Progenitor cell of endocrine pancreas (in vitro differentiated cells): ENCODE measurements at regions not wholly inside any gene's neighbourhood (a gene's known extent, or its start where the extent isn't known, plus 50 kb on each side); places are given as distances from the start of the nearest gene placed in this dataset.

Experiments used
- DNase-seq: peaks from one replicate; pipeline ENCODE4 v3.0.0; 2021; ENCODE audit warnings: low spot score; ENCODE audit not compliant: unreplicated experiment
- H3K27ac Mint-ChIP-seq: 2 replicates; pipeline ENCODE4 v1.8.0; 2021; ENCODE audit warnings: mild to moderate bottlenecking, moderate library complexity, mixed read lengths
- H3K27me3 Mint-ChIP-seq: 2 replicates; pipeline ENCODE4 v1.8.0; 2021; ENCODE audit warnings: mixed read lengths
- H3K36me3 Mint-ChIP-seq: 2 replicates; pipeline ENCODE4 v1.8.0; 2022; ENCODE audit warnings: mixed read lengths; ENCODE audit not compliant: insufficient read depth
- H3K4me1 Mint-ChIP-seq: 2 replicates; pipeline ENCODE4 v1.8.0; 2021; ENCODE audit warnings: low read depth, mixed read lengths
- H3K4me3 Mint-ChIP-seq: 2 replicates; pipeline ENCODE4 v1.8.0; 2021; ENCODE audit warnings: low read depth, mild to moderate bottlenecking, moderate library complexity, mixed read lengths
- H3K9me3 Mint-ChIP-seq: 2 replicates; pipeline ENCODE4 v1.8.0; 2021; ENCODE audit warnings: low read depth, mixed read lengths
- CTCF ChIP-seq: fragments of 200-600 bp; sonication (generic); IDR thresholded peaks from one replicate; pipeline ENCODE4 v1.5.0; 2021; ENCODE audit warnings: antibody characterized with exemption, mild to moderate bottlenecking; ENCODE audit not compliant: unreplicated experiment

GRCh38 chr18:3328532-3328931, 66.6 kb downstream of the MYL12B start:
- no peaks in the 10 kb centered on the region for H3K27me3 Mint-ChIP-seq
- H3K36me3 Mint-ChIP-seq: no peaks in the 10 kb centered on the region
- TF ChIP-seq CTCF: no peak
- H3K4me3 Mint-ChIP-seq: no peak overlapping the region
- no peak overlapping the region for H3K27ac Mint-ChIP-seq
- H3K9me3 Mint-ChIP-seq: peaks cover 2% of the 10 kb centered on the region
- peaks cover 3% of the 10 kb centered on the region for H3K4me1 Mint-ChIP-seq
- no peak for DNase-seq

GRCh38 chr18:3329471-3329870, 67.5 kb downstream of the MYL12B start:
- Mint-ChIP-seq H3K4me1 (peaks cover 3% of the 10 kb centered on the region), H3K27me3 (no peaks in the 10 kb centered on the region), H3K4me3 (no peak overlapping the region), H3K27ac (no peak overlapping the region), H3K9me3 (peaks cover 2% of the 10 kb centered on the region), H3K36me3 (no peaks in the 10 kb centered on the region)
- no peak for TF ChIP-seq CTCF
- no peak for DNase-seq

- peaks cover 3% of the 10 kb centered on the region for H3K4me1 Mint-ChIP-seq
- no peaks in the 10 kb centered on the region for H3K27me3 Mint-ChIP-seq
- TF ChIP-seq CTCF: no peak
Observed at GRCh38 chr18:3329872-3330271, 67.9 kb downstream of the MYL12B start.

GRCh38 chr18:3330622-3331021, 68.7 kb downstream of the MYL12B start:
- DNase-seq: no peak
- H3K9me3 Mint-ChIP-seq: peaks cover 2% of the 10 kb centered on the region
- H3K4me3 Mint-ChIP-seq: no peak overlapping the region
- H3K27me3 Mint-ChIP-seq: no peaks in the 10 kb centered on the region
- no peaks in the 10 kb centered on the region for H3K36me3 Mint-ChIP-seq
- peaks cover 3% of the 10 kb centered on the region for H3K4me1 Mint-ChIP-seq
- no peak for TF ChIP-seq CTCF
- H3K27ac Mint-ChIP-seq: no peak overlapping the region

More at GRCh38 chr18:3329872-3330271, 67.9 kb downstream of the MYL12B start:
- Mint-ChIP-seq H3K36me3 (no peaks in the 10 kb centered on the region), H3K9me3 (peaks cover 2% of the 10 kb centered on the region), H3K4me3 (no peak overlapping the region), H3K27ac (no peak overlapping the region)
- no peak for DNase-seq

- H3K27me3 Mint-ChIP-seq: no peaks in the 10 kb centered on the region
- H3K4me3 Mint-ChIP-seq: no peak overlapping the region
- H3K9me3 Mint-ChIP-seq: peaks cover 2% of the 10 kb centered on the region
- H3K27ac Mint-ChIP-seq: no peak overlapping the region
- peaks cover 3% of the 10 kb centered on the region for H3K4me1 Mint-ChIP-seq
- TF ChIP-seq CTCF: no peak
- H3K36me3 Mint-ChIP-seq: no peaks in the 10 kb centered on the region
- no peak for DNase-seq
Observed at GRCh38 chr18:3332376-3332775, 70.4 kb downstream of the MYL12B start.
